Tibial nerve (tissue), 4 donors: ENCODE measurements at regions not wholly inside any gene's neighbourhood (a gene's known extent, or its start where the extent isn't known, plus 50 kb on each side); places are given as distances from the start of the nearest gene placed in this dataset.

Experiments used
- DNase-seq, 2 donors: peaks; one replicate each; pipeline ENCODE4 v3.0.0-alpha.2; 2019; ENCODE audit warnings: low spot score in 2 of 2
- H3K27ac ChIP-seq, 4 donors: fragments of 200-600 bp; sonication (generic) in 3 of 4; one replicate each; pipeline ENCODE4 v1.5.1; 2017 to 2019; ENCODE audit warnings: mild to moderate bottlenecking in 1 of 4
- H3K27me3 ChIP-seq, 2 donors: fragments of 200-600 bp; sonication (generic) in 1 of 2; one replicate each; pipeline versions ENCODE4 v1.5.1 to v1.6.0; 2017 to 2019
- H3K36me3 ChIP-seq, 3 donors: fragments of 200-600 bp; sonication (generic); one replicate each; pipeline ENCODE4 v1.5.1; 2018 to 2019
- H3K4me1 ChIP-seq, 4 donors: fragments of 200-600 bp; sonication (generic) in 3 of 4; one replicate each; pipeline ENCODE4 v1.5.1; 2017 to 2019
- H3K4me3 ChIP-seq, 4 donors: fragments of 200-600 bp; sonication (generic) in 3 of 4; one replicate each; pipeline ENCODE4 v1.5.1; 2017 to 2019; ENCODE audit warnings: mild to moderate bottlenecking in 1 of 4, moderate library complexity in 1 of 4
- H3K9me3 ChIP-seq, 4 donors: fragments of 200-600 bp; sonication (generic) in 3 of 4; one replicate each; pipeline ENCODE4 v1.5.1; 2017 to 2019
- CTCF ChIP-seq, 5 experiments: fragments of 200-600 bp in 3 of 5; fragments of 450-650 bp in 2 of 5; sonication (generic) in 3 of 5; IDR thresholded peaks; one replicate each; pipeline ENCODE4 v1.5.1; 2016 to 2019; ENCODE audit warnings: antibody characterized with exemption in 5 of 5, mild to moderate bottlenecking in 3 of 5, moderate library complexity in 2 of 5
- EP300 ChIP-seq, 2 donors: sonication (generic); formaldehyde crosslinking; IDR thresholded peaks; one replicate each; pipeline ENCODE4 v1.6.1; 2017; ENCODE audit warnings: antibody characterized with exemption in 2 of 2, mild to moderate bottlenecking in 1 of 2
- POLR2A ChIP-seq, 2 donors: fragments of 450-650 bp; IDR thresholded peaks; one replicate each; pipeline ENCODE4 v1.6.1; 2017; ENCODE audit warnings: antibody characterized with exemption in 2 of 2, mild to moderate bottlenecking in 2 of 2, moderate library complexity in 2 of 2
- WGBS, 2 donors: methylation state at CpG; one replicate each; pipeline ENCODE4 v1.1.5; 2018; 5-methylcytosine and 5-hydroxymethylcytosine counted together

- no peaks in the 10 kb centered on the region for H3K36me3 ChIP-seq
- no peak overlapping the region for H3K4me3 ChIP-seq
- no peaks in the 10 kb centered on the region for H3K9me3 ChIP-seq
- WGBS, 2 donors = 92 to 97% methylated on average over 1 of the region's 1 CpG
- H3K27me3 ChIP-seq = no peaks in the 10 kb centered on the region
- H3K4me1 ChIP-seq = no peaks in the 10 kb centered on the region
- no peak for DNase-seq
- H3K27ac ChIP-seq = no peak overlapping the region
- TF ChIP-seq POLR2A (IDR thresholded peaks at IDR 0.05) (no peak), CTCF (IDR thresholded peaks at IDR 0.05) (no peak), EP300 (IDR thresholded peaks at IDR 0.05) (no peak)
Measured at GRCh38 chr1:63255153-63255552, 67.2 kb upstream of the FOXD3 start.

GRCh38 chr1:63261736-63262458 is 60.5 kb upstream of the FOXD3 start:
- no peak overlapping the region for H3K27ac ChIP-seq
- WGBS, 2 donors = 46 to 47% methylated on average over 2 of the region's 2 CpGs

GRCh38 chr1:63262459-63262770 is 60.0 kb upstream of the FOXD3 start:
- whole genome bisulfite sequencing, 2 donors = 91 to 97% methylated on average over 3 of the region's 3 CpGs
- H3K27ac ChIP-seq = no peak overlapping the region
- DNase-seq = no peak
- H3K4me1 ChIP-seq = no peaks in the 10 kb centered on the region
- H3K36me3 ChIP-seq = no peaks in the 10 kb centered on the region
- TF ChIP-seq EP300 (IDR thresholded peaks at IDR 0.05) (no peak), CTCF (IDR thresholded peaks at IDR 0.05) (no peak), POLR2A (IDR thresholded peaks at IDR 0.05) (no peak)
- H3K9me3 ChIP-seq = no peaks in the 10 kb centered on the region
- H3K27me3 ChIP-seq = no peaks in the 10 kb centered on the region
- H3K4me3 ChIP-seq = no peak overlapping the region

More at GRCh38 chr1:63261736-63262458, 60.5 kb upstream of the FOXD3 start:
- no peak for DNase-seq
- Histone ChIP-seq H3K4me1 (no peaks in the 10 kb centered on the region), H3K9me3 (no peaks in the 10 kb centered on the region), H3K27me3 (no peaks in the 10 kb centered on the region), H3K4me3 (no peak overlapping the region), H3K36me3 (no peaks in the 10 kb centered on the region)
- no peak for TF ChIP-seq POLR2A (IDR thresholded peaks at IDR 0.05)
- TF ChIP-seq CTCF (IDR thresholded peaks at IDR 0.05) = no peak
- TF ChIP-seq EP300 (IDR thresholded peaks at IDR 0.05) = no peak

- WGBS, 2 donors = 52 to 59% methylated on average over 2 of the region's 2 CpGs
- no peak for DNase-seq
- H3K9me3 ChIP-seq = no peaks in the 10 kb centered on the region
- no peaks in the 10 kb centered on the region for H3K4me1 ChIP-seq
- H3K27me3 ChIP-seq = no peaks in the 10 kb centered on the region
- H3K36me3 ChIP-seq = no peaks in the 10 kb centered on the region
- no peak overlapping the region for H3K4me3 ChIP-seq
- H3K27ac ChIP-seq = no peak overlapping the region
- TF ChIP-seq CTCF (IDR thresholded peaks at IDR 0.05) = no peak
- no peak for TF ChIP-seq EP300 (IDR thresholded peaks at IDR 0.05)
- no peak for TF ChIP-seq POLR2A (IDR thresholded peaks at IDR 0.05)
Measured at GRCh38 chr1:63264161-63264560, 58.2 kb upstream of the FOXD3 start.

- Histone ChIP-seq H3K4me3 (no peak overlapping the region), H3K9me3 (no peaks in the 10 kb centered on the region), H3K4me1 (no peaks in the 10 kb centered on the region), H3K27ac (no peak overlapping the region), H3K36me3 (no peaks in the 10 kb centered on the region), H3K27me3 (no peaks in the 10 kb centered on the region)
- WGBS, 2 donors = 78 to 85% methylated on average over 3 of the region's 3 CpGs
- TF ChIP-seq EP300 (IDR thresholded peaks at IDR 0.05) = no peak
- no peak for TF ChIP-seq CTCF (IDR thresholded peaks at IDR 0.05)
- TF ChIP-seq POLR2A (IDR thresholded peaks at IDR 0.05) = no peak
- DNase-seq = no peak
Measured at GRCh38 chr1:63266857-63267256, 55.5 kb upstream of the FOXD3 start.
